SK-N-SH (cell line): ENCODE measurements at regions not wholly inside any gene's neighbourhood (a gene's known extent, or its start where the extent isn't known, plus 50 kb on each side); places are given as distances from the start of the nearest gene placed in this dataset.

Source experiments
- GABPA ChIP-seq: IDR thresholded peaks from 2 replicates; pipeline ENCODE4 v1.4.0; 2012; ENCODE audit warnings: low read depth, mild to moderate bottlenecking
- NRF1 ChIP-seq: IDR thresholded peaks from 2 replicates; pipeline ENCODE4 v1.6.1; 2012; ENCODE audit warnings: low read depth, mild to moderate bottlenecking, low read length
- PBX3 ChIP-seq: IDR thresholded peaks from 2 replicates; pipeline ENCODE4; 2012
- RCOR1 ChIP-seq: fragments of 150-350 bp; IDR thresholded peaks from 2 replicates; pipeline ENCODE4 v1.6.1; 2017; ENCODE audit warnings: antibody characterized with exemption, low read length

GRCh38 chr2:239629926-239630617 lies 229.3 kb upstream of the HDAC4 start:
- TF ChIP-seq GABPA: no peak
- no peak for TF ChIP-seq NRF1
- TF ChIP-seq PBX3: no peak
- no peak for TF ChIP-seq RCOR1
